RPMI7951 (cell line): ENCODE measurements at regions not wholly inside any gene's neighbourhood (a gene's known extent, or its start where the extent isn't known, plus 50 kb on each side); places are given as distances from the start of the nearest gene placed in this dataset.

Experiments
- DNase-seq: peaks from one replicate; pipeline ENCODE4 v3.0.0-alpha.2; 2012; ENCODE audit warnings: low read depth

DNA sequence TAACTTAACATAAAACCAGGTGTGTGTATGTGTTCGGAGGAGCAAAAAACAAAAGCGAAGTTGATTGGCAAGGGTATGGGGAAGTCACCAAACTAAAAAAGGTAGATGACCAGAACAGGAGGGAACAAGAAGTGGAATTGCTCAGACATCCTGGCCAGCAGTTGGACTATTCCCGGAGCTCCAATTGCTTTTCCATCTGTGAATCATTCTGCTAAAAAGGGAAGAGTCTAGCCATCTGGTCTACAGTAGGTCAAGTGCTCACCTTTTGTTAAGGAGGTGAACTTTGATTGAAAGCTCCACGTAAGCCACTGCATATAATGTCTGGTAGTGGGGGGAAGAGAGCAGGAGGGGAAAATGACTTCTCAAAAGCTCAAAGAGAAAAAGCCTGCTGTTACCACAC is 50.0 kb upstream of the BET1 start:
- peak; percentile 45 for DNase-seq

- peak; percentile 65 for DNase-seq
These were observed 51.8 kb upstream of the BET1 start for GRCh38 chr7:94055963-94056362.

DNA sequence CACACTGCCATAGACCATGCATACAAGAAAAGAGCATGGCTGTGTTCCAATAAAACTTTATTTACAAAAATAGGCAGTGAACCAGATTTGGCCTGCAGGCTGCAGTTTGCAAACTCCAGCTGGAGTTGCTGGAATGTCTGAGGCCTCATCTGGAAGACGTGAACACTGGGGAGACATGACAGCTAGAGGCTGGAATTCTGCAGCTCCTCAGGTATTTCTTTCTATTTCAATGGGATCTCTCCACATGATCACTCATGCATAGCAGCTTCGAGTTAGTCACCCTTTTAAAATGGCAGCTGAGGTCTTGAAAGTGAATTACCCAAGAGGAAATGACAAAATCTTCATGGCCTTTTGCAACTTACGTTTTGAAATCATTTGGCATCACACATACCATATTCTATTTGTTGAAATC is 52.6 kb upstream of the BET1 start:
- peak; percentile 94 for DNase-seq

GRCh38 chr7:94057955-94058354 is 53.8 kb upstream of the BET1 start:
- no peak for DNase-seq

DNA sequence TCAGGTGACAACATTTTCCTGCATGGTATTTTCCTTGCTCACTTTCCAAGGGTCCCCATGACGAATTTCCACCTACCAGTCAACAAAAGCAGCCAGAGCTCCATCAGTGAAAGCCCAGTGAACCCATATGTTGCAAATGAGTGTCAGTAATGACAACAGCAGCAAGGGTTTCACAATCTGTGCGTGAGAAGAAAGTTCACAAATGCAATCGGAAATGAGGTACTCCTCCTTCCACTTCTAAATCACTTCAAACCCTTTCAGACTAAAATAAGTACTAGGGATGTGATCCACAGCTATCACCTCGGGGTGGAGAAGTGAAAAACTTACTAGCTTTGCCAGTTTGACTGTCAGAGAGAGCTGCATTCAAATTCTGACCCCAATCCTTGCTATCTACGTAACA is 55.6 kb upstream of the BET1 start:
- DNase-seq = peak; percentile 95

DNA sequence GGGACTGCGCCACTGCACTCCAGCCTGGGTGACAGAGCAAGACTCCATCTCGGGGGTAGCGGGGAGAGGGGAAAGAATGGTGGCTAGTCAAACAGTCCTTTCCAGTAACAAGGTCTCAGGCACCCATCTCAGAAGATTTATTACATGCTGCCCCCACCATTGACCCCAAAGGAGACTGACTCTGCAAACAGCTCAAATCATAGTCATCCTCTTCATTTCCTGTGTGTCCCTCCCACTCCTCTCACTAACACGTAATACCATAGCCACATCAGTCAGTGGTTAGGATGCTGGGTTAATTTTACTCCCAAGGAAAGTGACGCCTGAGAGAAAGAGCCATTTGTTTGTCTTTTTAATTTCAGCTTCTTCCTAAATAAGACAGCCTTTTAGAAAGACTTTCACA is 56.6 kb upstream of the BET1 start:
- DNase-seq = peak; percentile 86

DNA sequence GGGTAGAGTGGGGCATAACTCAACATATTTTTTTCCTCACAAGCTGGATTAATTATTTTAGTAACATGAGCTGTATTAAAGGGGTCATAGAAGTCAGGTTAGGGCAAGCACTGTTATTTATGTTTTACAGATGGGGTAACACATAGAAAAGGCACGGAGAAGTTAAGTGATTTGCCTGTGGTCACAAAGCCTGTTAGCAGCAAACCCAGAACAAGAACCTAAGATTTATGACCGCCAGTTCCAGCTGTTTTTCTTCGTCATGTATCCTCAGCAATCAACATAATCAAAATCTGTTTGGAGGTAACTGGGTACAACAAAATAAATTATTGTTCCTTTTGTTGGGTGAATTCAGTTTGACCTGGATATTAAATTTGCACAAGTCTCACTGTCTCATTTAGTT is 57.2 kb upstream of the BET1 start:
- DNase-seq = peak; percentile 59

GRCh38 chr7:94062372-94062771 is 58.2 kb upstream of the BET1 start:
- peak; percentile 78 for DNase-seq

DNA sequence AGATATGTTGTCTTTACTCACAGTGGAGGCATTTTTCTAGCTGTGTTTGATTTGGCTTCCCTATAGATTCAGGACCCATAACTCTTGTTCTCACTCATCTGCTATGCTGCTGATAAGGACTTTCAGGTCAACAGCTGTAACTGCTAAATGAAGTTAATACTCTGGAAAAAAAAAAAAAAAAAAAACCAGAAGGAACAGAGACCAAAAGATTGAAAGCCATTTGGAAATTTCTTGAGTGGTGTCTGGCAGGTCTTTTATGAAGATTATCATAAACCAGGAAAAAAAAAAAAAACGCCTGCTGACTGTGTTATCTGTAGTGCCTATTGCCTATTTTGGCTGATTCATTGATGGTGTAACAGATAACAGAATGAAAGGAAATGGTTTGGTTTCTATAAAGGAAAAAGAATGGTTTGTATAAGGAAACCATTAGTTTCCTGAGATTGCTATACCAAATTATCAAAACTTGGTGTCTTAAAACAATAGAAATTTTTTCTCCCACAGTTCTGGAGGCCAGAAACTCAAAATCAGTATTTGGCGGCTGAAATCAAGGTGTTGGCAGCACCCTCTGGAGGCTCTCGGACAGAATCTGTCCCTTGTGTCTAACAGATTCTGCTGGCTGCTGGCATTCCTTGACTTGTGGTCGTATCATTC is 60.5 kb upstream of the BET1 start:
- DNase-seq = peak; percentile 69

GRCh38 chr7:94067047-94067446 is 62.9 kb upstream of the BET1 start:
- DNase-seq = no peak

- no peak for DNase-seq
These were observed 63.4 kb upstream of the BET1 start for GRCh38 chr7:94067506-94067905.

DNA sequence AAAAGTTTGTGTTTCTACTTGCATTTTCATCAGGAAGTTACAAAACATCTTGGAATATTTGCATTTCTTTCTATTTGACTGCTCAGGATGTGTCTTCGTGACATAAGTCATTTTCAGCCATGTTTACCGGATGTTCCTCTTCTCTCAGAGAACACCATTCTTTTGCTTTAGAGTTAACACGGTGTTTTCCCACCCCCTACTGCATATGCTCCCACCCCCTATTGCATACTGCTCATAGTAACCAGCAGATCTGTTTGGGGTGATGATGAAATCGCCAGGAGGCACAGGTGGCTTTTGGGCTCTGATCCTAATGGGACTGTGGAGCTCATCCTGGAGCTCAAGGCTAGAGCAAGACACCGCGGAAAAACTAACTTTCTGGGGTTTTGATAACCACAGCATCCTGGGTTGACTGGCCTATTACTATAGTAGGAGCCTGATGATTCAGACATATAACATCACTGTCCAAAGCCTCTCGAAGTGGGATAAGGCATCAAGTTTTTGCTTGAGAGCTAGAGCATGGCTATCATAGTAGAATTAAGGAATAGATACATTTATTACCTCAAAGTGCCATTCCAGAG is 65.1 kb upstream of the BET1 start:
- DNase-seq = peak; percentile 92

- peak; percentile 28 for DNase-seq
These were observed 76.4 kb upstream of the BET1 start for GRCh38 chr7:94080551-94080950.

DNA sequence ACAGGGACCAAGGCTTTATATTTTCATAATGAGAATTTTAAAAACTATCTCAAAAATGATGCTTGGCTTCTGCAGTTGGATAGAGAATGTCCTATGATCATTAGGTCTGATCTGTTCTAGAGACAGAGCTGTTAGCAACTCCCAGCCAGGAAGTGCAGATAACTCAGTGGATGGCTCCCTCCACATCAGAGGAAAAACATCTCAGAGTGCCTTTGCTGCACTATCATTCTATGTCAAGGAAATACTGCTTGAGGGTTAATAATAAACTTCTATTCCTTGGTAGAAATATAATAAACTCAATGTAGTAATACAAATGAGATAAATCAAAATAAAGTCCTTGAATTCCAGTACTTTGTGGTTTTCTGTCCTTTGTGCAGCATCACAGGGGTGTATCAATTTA is 78.0 kb upstream of the BET1 start:
- DNase-seq = no peak

- peak; percentile 85 for DNase-seq
These were observed 83.7 kb upstream of the BET1 start for GRCh38 chr7:94087664-94088352.

GRCh38 chr7:94088560-94088959 is 84.4 kb upstream of the BET1 start:
- DNase-seq = peak; percentile 54

GRCh38 chr7:94089806-94090205 is 85.7 kb upstream of the BET1 start:
- DNase-seq = peak; percentile 86

DNA sequence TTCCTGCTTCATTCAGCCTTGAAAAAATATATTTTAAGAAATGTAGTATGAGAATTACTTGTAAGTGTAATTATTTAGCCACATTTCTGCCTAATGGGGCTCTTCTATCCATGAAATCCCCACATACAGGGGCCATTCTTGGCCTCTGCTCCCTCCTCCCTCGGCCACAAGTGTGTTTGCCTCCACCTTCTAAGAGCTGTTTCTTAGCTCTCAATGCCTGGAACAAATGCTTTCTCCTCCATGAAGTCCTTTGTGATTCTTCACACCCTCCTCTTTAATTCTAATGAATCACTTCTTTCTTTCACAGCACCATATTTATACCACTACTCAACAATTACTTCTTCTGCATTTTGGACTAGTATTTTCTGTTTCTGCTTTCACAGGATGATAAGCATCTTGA is 88.8 kb upstream of the BET1 start:
- DNase-seq = no peak

GRCh38 chr7:94094298-94094697 is 90.1 kb upstream of the BET1 start:
- DNase-seq = no peak

GRCh38 chr7:94095316-94096009 is 91.3 kb upstream of the BET1 start:
- peak; percentile 14 for DNase-seq

DNA sequence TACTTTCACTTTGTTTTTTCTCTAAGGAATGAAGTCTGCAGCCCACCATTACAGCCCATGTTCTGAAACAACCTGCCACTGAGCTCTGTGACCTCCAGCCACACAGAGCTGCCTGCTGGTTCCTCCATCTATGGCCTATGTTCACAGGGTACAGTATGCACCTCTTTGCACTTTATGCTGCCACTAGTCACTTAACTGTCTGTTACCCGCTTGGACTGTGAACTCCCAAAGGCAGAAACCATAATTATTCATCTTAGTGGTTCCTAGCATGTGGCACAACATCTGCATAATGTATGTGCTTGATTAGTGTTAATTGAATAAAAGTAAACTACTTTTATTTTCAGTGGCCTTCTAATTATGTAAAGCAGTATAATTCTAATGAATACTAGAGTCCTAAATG is 95.5 kb upstream of the BET1 start:
- no peak for DNase-seq

DNA sequence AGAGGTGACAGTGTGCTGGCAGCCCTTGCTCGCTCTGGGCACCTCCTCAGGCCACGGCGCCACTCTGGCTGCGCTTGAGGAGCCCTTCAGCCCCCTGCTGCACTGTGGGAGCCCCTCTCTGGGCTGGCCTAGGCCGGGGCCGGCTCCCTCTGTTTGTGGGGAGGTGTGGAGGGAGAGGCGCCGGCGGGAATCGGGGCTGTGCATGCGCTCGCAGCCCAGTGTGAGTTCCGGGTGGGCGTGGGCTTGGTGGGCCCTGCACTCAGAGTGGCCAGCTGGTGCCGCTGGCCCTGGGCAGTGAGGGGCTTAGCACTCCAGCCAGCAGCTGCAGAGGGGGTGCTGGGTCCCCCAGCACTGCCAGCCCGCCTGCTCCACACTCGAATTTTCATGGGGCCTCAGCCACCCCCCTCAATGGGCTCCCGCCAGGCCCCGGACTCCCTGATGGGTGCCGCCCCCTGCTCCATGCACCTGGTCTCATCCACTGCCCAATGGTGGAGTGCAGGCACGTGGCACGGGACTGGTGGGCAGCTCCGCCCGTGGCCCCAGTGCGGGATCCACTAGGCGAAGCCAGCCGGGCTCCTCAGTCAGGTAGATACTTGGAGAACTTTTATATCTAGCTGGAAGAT is 96.7 kb upstream of the BET1 start:
- DNase-seq = no peak
